ENCODE measurements at regions not wholly inside any gene's neighbourhood (a gene's known extent, or its start where the extent isn't known, plus 50 kb on each side); places are given as distances from the start of the nearest gene placed in this dataset.
"Not testable (repeated sequence)": the region's sequence is repeated elsewhere in the genome, so short reads cannot be mapped to it uniquely, and the experiment has no call there.

DNA sequence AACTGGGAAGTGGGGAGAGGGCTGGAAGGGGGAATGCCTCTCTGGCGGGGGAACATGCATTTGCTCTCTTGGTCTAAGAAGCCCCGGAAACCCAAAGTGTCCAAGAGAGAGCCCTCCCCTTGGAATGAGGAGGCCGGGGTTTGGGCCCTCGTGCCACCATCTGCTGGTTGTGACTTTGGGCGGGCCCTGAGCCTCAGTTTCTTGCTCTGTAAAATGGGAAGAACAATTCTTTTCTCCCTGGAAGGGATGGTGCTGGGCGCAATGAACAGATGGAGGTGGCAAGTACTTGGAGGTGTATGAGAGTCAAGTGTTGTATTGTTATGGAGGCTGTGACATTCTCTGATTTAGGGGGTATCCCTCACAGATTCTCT, 69.9 kb upstream of the TARDBP start:
- DNase-seq = no peak

GRCh38 chr1:10943041-10943440, 69.4 kb upstream of the TARDBP start:
- DNase-seq = no peak

- no peak for DNase-seq
Observed at GRCh38 chr1:10943991-10944730, 68.3 kb upstream of the TARDBP start.

DNA sequence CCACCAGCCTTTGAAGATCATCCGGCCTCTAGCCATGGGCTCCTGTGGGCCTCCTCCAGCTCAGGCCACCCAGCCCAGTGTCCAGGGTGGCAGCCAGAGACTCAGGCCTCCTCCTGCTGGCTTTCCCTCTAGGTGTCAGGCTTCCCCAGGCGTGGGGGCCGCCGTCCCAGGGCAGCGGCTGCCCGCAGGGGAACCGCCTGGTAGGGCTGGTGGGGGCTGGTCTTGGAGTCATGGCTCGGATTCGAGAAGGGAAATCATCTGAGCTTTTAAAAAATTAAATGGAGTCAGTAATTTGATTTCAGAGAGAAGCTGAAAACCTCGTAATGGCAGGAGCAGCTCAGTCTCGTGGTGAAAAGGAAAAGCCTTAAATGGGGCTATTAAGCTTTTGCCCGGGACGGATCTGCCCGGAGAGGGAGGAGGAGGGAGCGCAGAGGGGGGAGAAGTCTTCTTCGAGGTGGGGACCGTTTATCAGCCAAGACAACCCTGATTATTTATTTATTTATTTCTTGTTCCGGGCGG, 66.4 kb upstream of the TARDBP start:
- DNase-seq = no peak

DNA sequence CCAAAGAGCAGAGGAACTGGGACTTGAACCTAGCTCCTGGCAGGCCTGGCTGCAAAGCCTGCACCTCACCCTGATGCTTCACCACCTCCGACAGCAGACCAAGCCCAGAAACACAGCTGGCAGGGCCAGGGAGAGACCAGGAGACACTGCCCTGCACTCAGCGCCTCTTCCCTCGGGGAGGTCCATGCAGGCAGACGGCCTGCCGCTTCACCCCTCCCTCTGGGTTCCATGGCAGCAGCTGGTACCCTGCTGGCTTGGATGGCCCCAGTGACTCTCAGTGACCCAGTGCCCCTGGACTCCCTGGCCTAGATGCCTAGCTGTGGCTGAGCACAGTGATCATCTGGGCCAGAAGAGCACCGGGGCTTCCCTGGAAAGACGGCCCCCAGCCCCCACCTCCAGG, 65.3 kb upstream of the TARDBP start:
- DNase-seq = no peak

DNA sequence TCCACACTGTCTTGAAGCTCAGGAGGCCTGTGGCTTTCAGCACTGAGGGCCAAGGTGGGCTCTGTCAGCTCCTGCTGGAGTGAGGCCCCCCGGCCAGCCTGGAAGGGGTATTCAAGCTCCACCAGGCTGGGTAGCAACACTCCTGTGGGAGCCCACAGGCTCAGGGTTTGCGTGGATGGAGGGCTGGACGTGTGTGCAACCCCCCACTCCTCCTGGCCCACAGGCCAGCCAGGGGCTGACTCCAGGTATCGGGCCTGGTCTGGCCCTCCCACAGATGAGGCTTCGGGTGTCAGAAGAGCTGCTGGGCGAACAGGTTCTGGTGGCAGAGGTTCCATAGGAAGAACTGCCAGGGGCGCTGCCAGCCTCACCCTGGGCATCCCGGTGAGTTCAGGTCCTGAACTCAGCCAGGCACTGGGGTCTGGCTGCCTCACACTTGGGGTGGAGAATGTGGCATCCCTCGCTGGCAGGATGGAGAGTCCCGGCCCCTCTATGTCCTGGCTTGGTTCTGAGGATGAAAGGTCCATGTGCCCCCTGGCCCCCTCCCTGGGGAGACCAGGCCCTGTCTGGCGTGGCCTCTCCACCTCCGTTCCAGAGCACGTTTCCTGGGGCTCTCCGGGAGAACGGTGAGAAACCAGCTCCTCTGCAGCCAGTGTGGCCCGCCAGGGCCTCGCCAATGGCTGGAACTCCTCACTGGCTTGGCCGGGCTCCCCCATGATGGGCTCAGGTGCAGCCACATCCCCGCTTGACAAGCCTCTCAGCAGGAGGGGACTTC, 64.6 kb upstream of the TARDBP start:
- DNase-seq = no peak

DNA sequence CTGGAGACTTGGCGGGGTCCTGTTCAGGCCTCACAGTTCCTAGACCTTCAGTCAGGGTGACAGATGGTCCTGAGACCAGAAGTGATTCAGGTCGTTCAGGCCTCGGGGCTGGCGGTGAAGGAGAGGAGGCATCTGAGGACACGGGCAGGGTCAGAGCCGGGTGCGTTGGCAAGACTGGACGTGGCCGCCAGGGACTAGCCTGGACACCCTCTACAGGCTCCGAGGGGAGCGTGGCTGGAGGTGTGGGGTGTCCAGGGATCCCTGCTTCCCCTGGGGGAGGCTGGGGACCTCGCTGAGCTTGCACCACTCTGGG, 64.0 kb upstream of the TARDBP start:
- DNase-seq = no peak

DNA sequence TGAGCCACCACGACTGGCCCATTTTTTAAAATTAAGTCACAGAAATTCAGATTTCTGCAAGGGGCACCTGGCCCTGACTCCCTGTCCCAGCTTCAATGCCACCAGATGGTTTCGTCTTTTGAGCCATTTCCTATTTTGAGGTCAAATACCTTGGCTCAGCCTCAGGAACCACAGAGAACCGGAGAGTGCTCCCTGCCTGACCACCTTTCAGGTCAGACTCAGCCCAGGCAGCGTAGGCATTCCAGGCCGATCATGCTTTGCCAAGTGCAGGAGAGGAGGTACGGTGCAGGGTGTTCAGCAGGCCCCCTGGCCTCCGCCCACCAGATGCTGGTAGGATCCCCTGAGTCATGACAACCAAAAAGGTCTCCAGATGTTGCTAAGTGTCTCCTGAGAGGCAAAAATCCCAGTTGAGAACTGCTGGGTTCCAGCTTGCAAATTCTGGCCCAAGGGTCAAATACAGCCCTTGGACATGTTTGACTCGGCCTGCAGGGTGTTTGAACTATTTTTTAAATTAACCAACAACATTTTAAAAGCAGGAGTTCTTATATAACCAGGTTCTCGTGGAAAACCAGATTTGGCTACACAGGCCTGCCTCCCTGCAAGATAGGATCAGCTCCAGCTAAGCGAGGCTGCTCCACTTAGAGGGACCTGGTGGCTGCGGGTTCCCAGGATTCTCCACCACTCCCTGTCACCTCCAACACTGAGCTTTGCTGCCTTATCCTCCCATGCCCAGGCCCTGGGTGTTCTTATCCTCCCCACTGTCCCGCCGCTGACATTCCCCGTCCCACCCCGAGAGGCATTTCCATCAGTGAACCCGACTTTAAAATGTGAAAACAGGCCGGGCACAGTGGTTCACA, 61.9 kb upstream of the TARDBP start:
- DNase-seq = no peak

DNA sequence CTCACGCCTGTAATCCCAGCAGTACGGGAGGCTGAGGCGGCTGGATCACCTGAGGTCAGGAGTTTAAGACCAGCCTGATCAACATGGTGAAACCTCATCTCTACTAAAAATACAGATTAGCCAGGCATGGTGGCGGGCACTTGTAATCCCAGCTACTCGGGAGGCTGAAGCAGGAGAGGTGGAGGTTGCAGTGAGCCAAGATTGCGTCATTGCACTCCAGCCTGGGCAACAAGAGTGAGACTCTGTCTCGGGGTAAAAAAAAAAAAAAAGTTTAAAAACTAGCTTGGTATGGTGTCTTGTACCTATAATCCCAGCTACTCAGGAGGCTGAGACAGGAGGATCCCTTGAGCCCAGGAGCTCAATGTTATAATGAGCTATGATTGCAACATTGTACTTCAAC, 61.2 kb upstream of the TARDBP start:
- not testable (repeated sequence) for DNase-seq

GRCh38 chr1:10951961-10952360, 60.5 kb upstream of the TARDBP start:
- DNase-seq = no peak

DNA sequence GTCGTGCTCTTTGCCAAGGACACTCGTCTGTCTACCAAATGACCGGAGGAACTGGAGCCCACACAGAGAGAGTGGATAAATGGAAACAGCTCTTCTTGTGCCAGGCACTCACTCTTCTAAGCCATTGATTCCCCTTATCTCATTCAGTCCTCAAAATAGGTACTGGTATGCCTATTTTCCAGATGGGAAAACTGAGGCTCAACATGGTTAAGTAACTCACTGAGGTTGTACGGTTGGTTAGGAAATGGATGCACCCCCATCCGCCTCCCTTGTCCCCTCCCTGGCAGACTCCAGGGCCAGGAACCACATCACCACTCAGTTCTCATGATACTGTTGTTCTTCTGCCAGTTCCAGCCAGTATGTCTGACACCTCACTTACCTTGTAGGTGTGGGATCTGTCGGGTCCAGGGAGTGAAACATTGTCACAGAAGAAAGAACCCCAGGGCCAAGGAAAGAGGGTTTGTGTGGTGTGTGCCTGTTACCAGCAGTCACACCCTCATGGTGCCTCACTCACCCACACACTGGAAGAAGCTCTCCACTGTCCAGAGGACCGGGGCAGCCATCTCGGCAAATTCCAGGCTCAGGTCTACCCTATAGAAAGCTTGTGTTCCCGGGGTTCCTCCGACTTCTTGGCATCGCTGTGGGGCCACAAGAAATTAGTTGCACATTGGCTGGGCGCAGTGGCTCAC, 58.8 kb upstream of the TARDBP start:
- DNase-seq = no peak

DNA sequence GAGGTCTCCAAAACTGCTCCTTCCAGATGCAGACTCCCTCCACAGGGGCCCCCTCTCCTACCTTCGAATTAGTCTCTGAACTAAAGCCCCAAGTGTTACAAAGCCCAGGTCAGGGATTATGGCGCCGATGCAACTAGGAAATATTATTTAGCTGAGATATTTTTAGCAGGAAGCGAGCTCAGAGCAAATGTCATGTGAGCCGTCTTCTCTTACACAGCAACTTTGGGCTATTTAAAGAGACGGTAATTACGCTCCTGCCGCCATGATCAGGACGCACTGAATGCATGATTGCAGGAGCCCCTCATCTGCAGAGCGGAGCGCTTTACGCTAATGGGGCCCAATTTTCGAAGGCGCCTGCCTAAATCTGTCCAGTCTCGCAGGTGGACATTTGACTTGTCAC, 55.3 kb upstream of the TARDBP start:
- no peak for DNase-seq

DNA sequence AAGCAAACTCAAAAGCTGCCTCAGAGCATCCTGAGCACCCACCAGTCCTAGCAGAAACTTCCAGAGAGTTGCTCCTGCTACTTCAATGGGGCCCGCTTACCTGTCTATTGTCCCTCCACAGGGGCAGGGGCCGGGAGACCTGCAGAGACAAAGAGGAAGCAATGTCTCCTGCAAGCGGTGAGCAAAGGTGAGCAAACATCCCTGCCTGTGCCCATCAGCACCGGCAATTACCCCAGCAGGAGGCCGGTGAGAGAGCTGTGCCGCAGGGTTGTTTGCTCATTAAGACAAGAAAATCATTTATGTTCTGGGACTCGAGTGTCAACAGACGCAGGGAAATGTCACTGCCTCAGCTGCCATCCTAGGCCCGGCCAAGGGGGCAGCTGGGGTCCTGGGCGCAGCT, 53.8 kb upstream of the TARDBP start:
- DNase-seq = no peak

- DNase-seq = peak; percentile 54
Observed at GRCh38 chr1:10960411-10961299, 51.8 kb upstream of the TARDBP start.

- no peak for DNase-seq
Observed at GRCh38 chr1:10961300-10961833, 51.1 kb upstream of the TARDBP start.

GRCh38 chr1:10962483-10962882, 50.0 kb upstream of the TARDBP start:
- DNase-seq = no peak

Data from central memory CD4-positive, alpha-beta T cell (primary cell).